Peyer's patch (tissue), 4 donors: ENCODE measurements at regions not wholly inside any gene's neighbourhood (a gene's known extent, or its start where the extent isn't known, plus 50 kb on each side); places are given as distances from the start of the nearest gene placed in this dataset.

Experiments
- POLR2A ChIP-seq, 2 donors: fragments of 450-650 bp; IDR thresholded peaks; one replicate each; pipeline ENCODE4 v1.5.1; 2017; ENCODE audit warnings: antibody characterized with exemption in 2 of 2, mild to moderate bottlenecking in 2 of 2, moderate library complexity in 2 of 2
- TF ChIP-seq, protein P1 (sequence below), 6 experiments: fragments of 450-650 bp in 4 of 6; fragments of 200-600 bp in 2 of 6; sonication (generic) in 1 of 6; IDR thresholded peaks; one replicate each; pipeline ENCODE4 v1.5.1; 2017 to 2019; ENCODE audit warnings: antibody characterized with exemption in 6 of 6, mild to moderate bottlenecking in 3 of 6, moderate library complexity in 1 of 6

DNA sequence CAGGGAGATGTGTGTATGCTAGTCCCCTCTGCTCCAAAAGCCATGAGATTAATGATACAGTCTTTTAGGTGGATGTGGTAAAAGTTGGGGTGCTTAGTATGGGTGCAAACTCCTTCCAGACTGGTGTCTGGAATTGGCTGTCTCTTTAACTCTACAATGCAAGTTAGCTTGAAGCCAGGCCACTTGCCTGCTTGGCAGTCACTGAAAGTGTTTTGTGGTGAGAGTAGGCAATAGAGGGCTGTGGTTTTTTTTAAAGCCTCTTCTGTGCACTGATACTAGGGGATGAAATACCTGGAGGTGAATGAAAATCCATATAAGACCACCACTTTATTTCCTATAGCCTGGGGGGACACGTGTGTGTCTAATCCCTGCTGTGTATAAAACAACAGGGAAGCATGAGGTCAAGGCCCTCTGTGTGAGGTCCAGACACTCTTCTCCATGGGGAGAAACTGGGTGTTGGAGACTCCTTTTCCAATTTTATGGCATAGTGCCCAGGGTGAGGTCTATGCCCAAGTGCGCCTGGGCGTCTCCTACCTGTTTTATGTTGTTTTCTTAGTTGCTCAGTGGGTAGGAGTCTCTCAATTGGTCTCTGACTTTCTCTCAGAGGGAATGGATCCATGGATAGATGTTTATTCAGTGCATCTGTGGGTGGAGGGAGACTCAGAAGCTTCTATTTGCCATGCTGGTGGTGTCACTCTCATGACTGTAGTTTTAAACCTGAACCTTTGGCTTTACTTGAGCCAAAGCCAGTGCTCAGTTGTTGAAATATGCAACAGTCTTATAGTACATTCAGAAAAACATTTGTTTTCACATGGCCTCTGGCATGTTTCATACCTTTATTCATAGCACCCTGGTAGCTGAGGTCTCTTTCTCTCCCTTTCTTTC lies 327.8 kb upstream of the ATP11B start:
- TF ChIP-seq, protein P1, sequence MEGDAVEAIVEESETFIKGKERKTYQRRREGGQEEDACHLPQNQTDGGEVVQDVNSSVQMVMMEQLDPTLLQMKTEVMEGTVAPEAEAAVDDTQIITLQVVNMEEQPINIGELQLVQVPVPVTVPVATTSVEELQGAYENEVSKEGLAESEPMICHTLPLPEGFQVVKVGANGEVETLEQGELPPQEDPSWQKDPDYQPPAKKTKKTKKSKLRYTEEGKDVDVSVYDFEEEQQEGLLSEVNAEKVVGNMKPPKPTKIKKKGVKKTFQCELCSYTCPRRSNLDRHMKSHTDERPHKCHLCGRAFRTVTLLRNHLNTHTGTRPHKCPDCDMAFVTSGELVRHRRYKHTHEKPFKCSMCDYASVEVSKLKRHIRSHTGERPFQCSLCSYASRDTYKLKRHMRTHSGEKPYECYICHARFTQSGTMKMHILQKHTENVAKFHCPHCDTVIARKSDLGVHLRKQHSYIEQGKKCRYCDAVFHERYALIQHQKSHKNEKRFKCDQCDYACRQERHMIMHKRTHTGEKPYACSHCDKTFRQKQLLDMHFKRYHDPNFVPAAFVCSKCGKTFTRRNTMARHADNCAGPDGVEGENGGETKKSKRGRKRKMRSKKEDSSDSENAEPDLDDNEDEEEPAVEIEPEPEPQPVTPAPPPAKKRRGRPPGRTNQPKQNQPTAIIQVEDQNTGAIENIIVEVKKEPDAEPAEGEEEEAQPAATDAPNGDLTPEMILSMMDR (IDR thresholded peaks at IDR 0.05): no peak
- TF ChIP-seq POLR2A (IDR thresholded peaks at IDR 0.05): no peak
